Osteocyte (in vitro differentiated cells): ENCODE measurements at regions not wholly inside any gene's neighbourhood (a gene's known extent, or its start where the extent isn't known, plus 50 kb on each side); places are given as distances from the start of the nearest gene placed in this dataset.

Experiments
- DNase-seq: peaks from one replicate; pipeline ENCODE4 v3.0.0; 2021; ENCODE audit warnings: mixed read lengths; ENCODE audit not compliant: unreplicated experiment; ENCODE audit errors: extremely low spot score
- H3K27ac Mint-ChIP-seq: one replicate; pipeline ENCODE4 v1.8.0; 2021; ENCODE audit warnings: mild to moderate bottlenecking, mixed read lengths; ENCODE audit not compliant: unreplicated experiment
- H3K27me3 Mint-ChIP-seq: one replicate; pipeline ENCODE4 v1.8.0; 2021; ENCODE audit warnings: mixed read lengths; ENCODE audit not compliant: unreplicated experiment
- H3K36me3 Mint-ChIP-seq: one replicate; pipeline ENCODE4 v1.8.0; 2021; ENCODE audit warnings: mixed read lengths; ENCODE audit not compliant: unreplicated experiment
- H3K4me1 Mint-ChIP-seq: one replicate; pipeline ENCODE4 v1.8.0; 2021; ENCODE audit warnings: mixed read lengths; ENCODE audit not compliant: unreplicated experiment
- H3K4me3 Mint-ChIP-seq: one replicate; pipeline ENCODE4 v1.8.0; 2021; ENCODE audit warnings: mild to moderate bottlenecking, moderate library complexity, mixed read lengths; ENCODE audit not compliant: unreplicated experiment
- H3K9me3 Mint-ChIP-seq: one replicate; pipeline ENCODE4 v1.8.0; 2021; ENCODE audit warnings: mixed read lengths; ENCODE audit not compliant: unreplicated experiment
- TF ChIP-seq, protein P1 (sequence below): fragments of 200-600 bp; sonication (generic); IDR thresholded peaks from 2 replicates; pipeline ENCODE4 v1.5.0; 2021; ENCODE audit warnings: antibody characterized with exemption, mild to moderate bottlenecking, moderate library complexity

DNA sequence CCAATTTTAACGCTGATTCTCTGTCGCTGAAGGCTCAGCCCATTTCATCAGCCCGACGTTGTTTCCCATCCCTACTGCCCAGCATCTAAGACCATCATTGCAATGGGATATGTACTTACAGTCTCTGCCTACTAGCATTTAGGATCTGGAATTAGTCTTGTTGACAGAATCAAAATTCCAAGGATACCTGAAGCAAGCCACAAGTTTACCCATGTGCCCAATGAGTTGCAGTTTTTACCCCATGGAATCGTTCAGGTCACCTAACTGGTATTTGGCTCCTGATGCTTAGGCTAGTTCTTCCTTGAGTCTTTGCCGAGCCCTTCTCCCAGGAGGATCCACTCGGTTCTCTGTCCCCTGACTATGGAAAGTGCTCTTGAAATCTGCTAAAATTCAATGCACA lies 276.8 kb downstream of the DNAJB9 start:
- Mint-ChIP-seq H3K27me3 (no peaks in the 10 kb centered on the region), H3K36me3 (no peaks in the 10 kb centered on the region), H3K27ac (no peak overlapping the region), H3K9me3 (no peaks in the 10 kb centered on the region), H3K4me1 (no peaks in the 10 kb centered on the region), H3K4me3 (no peak overlapping the region)
- no peak for DNase-seq
- TF ChIP-seq, protein P1, sequence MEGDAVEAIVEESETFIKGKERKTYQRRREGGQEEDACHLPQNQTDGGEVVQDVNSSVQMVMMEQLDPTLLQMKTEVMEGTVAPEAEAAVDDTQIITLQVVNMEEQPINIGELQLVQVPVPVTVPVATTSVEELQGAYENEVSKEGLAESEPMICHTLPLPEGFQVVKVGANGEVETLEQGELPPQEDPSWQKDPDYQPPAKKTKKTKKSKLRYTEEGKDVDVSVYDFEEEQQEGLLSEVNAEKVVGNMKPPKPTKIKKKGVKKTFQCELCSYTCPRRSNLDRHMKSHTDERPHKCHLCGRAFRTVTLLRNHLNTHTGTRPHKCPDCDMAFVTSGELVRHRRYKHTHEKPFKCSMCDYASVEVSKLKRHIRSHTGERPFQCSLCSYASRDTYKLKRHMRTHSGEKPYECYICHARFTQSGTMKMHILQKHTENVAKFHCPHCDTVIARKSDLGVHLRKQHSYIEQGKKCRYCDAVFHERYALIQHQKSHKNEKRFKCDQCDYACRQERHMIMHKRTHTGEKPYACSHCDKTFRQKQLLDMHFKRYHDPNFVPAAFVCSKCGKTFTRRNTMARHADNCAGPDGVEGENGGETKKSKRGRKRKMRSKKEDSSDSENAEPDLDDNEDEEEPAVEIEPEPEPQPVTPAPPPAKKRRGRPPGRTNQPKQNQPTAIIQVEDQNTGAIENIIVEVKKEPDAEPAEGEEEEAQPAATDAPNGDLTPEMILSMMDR = no peak

DNA sequence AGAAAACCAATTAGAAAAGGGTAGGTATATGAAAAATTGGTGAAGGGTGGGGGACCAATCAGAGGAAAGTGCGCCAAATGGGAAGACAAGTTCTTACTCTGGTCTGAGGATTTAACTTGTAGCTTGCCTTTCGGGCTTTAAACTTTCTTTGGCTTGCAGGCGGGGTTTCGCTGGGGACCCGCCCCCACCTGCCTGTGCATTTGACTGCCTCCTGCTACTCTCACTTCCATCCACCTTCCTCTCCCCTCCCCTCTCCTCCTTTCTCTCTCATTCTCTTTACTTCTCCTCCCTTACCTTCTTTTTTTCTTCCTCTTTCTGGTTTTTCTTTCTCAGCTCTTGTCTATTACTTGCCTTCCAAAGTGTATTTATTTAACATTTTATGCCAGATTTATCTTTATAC lies 278.8 kb downstream of the DNAJB9 start:
- Mint-ChIP-seq H3K4me1 (no peaks in the 10 kb centered on the region), H3K27ac (no peak overlapping the region), H3K4me3 (no peak overlapping the region), H3K36me3 (no peaks in the 10 kb centered on the region), H3K9me3 (no peaks in the 10 kb centered on the region), H3K27me3 (no peaks in the 10 kb centered on the region)
- no peak for DNase-seq
- TF ChIP-seq, protein P1 = no peak

DNA sequence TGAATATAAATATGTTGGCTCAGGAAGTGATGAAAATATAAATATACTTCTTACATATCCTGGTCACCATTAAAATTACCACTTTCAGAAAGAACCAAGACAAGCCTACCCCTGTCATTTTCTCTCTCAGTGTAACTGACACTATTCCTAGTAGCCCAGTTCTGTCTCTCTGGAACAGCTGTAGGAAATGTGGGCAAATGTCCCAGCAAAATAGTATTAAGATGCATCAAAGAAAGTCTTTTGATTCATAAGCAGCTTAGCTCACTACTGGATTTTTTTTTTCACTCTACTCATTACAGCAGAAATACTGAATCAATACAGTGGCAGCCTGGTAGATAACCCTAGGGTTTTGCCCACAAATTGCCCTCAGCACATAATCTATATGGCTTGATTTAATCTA lies 290.9 kb downstream of the DNAJB9 start:
- Mint-ChIP-seq H3K27me3 (no peaks in the 10 kb centered on the region), H3K36me3 (no peaks in the 10 kb centered on the region), H3K4me3 (no peak overlapping the region), H3K4me1 (no peaks in the 10 kb centered on the region), H3K27ac (no peak overlapping the region), H3K9me3 (no peaks in the 10 kb centered on the region)
- TF ChIP-seq, protein P1 = no peak
- DNase-seq = no peak

DNA sequence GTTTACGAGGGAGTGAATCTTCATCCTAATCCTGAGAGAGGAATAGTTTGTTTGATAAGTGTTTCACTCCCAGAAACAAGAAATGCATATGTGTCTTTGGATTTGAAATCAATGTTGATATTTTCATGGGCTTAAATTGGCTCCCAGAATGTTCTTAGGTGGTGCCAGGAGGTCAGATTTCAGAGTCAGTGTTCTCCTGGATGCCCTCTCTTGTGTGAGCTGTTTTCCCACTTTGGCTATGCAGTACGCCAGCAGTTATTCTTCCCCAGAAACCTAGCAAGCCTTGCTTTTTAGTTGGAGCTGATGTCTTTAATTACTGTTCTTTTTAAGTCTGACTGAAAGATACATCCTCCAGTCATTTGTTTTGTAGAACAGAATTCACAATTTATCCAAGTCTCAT lies 291.4 kb downstream of the DNAJB9 start:
- Mint-ChIP-seq H3K27ac (no peak overlapping the region), H3K9me3 (no peaks in the 10 kb centered on the region), H3K27me3 (no peaks in the 10 kb centered on the region), H3K4me3 (no peak overlapping the region), H3K36me3 (no peaks in the 10 kb centered on the region), H3K4me1 (no peaks in the 10 kb centered on the region)
- TF ChIP-seq, protein P1 = no peak
- DNase-seq = no peak

DNA sequence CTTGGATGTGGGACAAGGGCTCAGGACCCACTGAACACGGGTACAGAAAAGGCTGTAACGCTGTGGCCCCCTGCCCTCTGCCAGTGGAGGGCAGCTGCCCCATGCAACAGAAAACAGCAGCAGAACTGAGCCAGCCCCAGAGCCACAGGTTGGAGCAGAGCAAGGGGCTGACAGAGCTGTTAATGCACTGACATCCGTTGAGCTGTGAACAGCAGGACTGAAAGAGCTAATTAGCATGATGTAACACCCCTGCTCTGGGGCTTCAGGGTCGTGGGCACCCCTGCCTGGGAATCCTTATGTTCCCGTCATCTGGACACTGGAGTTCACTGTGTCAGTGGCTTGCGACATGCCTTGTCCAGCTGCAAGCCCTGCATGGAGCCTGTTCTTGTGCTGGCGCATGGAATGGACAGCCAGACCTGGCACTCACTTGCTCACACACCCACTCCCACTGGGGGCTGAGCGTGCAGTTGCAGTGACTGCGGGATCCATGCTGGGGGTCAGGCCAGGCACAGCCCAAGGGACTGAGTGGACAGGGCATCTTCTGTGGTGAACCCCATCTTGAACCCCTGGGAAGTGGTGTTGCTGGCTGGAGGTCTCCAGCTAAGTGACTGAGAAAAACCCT lies 293.7 kb downstream of the DNAJB9 start:
- no peak overlapping the region for H3K27ac Mint-ChIP-seq
- H3K36me3 Mint-ChIP-seq = no peaks in the 10 kb centered on the region
- DNase-seq = no peak
- no peak overlapping the region for H3K4me3 Mint-ChIP-seq
- H3K4me1 Mint-ChIP-seq = no peaks in the 10 kb centered on the region
- H3K9me3 Mint-ChIP-seq = no peaks in the 10 kb centered on the region
- TF ChIP-seq, protein P1 = no peak
- H3K27me3 Mint-ChIP-seq = no peaks in the 10 kb centered on the region
